ENCODE measurements at regions not wholly inside any gene's neighbourhood (a gene's known extent, or its start where the extent isn't known, plus 50 kb on each side); places are given as distances from the start of the nearest gene placed in this dataset.

DNA sequence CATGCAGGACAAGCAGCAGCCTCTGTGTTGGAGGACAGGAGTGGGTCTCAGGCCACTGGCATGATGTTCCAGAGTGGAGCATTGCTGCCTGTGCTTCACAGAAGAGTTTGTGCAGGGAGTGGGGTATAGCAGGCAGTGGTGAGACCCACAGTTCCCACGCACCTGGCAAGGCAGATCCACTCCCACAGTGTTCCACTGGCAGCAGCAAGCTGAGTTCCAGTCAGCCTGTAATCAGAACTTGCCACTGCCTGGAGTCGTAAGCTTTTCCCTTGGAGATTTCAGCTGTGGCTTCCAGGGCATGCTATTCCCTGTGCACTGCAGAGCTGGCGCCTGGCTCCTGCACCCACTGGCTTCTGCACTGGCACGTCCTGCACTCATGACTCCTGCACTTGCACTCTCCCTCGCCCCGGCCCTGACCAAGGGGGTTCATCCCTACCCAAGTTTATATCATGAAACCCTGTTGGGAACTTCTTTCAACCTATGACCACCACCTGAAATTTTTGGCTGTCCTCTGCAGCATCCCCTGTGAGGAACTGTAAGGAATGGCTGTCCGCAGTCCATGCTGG is 1144.3 kb downstream of the RAPGEF2 start:
- Histone ChIP-seq H3K36me3 (no peaks in the 10 kb centered on the region), H3K27ac (replicated peaks) (no peak overlapping the region), H3K4me3 (no peak overlapping the region), H3K9me3 (replicated peaks) (peaks cover 5% of the 10 kb centered on the region), H3K27me3 (ENCODE audit: low read depth) (no peaks in the 10 kb centered on the region), H3K4me1 (no peaks in the 10 kb centered on the region)
- intact Hi-C loops (cut with micrococcal nuclease) = no loop called here
- TF ChIP-seq, protein P1, sequence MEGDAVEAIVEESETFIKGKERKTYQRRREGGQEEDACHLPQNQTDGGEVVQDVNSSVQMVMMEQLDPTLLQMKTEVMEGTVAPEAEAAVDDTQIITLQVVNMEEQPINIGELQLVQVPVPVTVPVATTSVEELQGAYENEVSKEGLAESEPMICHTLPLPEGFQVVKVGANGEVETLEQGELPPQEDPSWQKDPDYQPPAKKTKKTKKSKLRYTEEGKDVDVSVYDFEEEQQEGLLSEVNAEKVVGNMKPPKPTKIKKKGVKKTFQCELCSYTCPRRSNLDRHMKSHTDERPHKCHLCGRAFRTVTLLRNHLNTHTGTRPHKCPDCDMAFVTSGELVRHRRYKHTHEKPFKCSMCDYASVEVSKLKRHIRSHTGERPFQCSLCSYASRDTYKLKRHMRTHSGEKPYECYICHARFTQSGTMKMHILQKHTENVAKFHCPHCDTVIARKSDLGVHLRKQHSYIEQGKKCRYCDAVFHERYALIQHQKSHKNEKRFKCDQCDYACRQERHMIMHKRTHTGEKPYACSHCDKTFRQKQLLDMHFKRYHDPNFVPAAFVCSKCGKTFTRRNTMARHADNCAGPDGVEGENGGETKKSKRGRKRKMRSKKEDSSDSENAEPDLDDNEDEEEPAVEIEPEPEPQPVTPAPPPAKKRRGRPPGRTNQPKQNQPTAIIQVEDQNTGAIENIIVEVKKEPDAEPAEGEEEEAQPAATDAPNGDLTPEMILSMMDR (IDR thresholded peaks at IDR 0.05; ENCODE audit: borderline replicate concordance) = no peak
- DNase-seq = no peak

DNA sequence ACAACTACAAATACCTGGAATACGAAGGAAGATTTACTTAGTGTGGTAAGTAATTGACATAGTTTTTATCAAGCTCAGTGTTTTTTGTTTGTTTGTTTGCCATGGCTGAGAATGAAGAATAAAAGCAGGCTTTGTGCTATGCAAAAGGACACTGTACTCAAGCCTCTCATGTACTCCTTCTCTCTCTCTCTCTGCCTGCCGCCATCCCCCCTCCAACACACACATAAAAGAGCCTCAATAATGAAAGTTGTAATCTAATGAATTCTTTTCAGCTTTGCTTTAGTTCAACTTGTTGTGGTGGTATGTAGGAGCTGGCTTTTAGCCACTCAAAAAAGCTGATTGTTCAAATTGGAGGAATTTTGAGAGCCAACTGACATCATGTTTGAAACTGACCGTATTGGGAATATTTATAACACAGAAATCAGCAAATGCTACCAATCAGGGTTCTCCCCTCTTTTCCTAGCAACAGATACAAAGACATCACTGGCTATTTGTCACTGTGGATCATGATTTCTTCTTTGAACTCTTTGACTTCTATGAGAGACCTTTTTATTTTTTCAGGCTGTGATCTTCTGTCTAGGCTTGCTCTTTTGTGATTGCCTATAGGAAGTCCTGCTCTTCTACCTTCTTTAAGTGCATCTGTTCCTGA is 1148.8 kb downstream of the RAPGEF2 start:
- Histone ChIP-seq H3K27ac (replicated peaks) (no peak overlapping the region), H3K4me1 (no peaks in the 10 kb centered on the region), H3K9me3 (replicated peaks) (peaks cover 9% of the 10 kb centered on the region), H3K27me3 (ENCODE audit: low read depth) (no peaks in the 10 kb centered on the region), H3K36me3 (no peaks in the 10 kb centered on the region), H3K4me3 (no peak overlapping the region)
- intact Hi-C loops (cut with micrococcal nuclease) = no loop called here
- DNase-seq = no peak
- TF ChIP-seq, protein P1 (IDR thresholded peaks at IDR 0.05; ENCODE audit: borderline replicate concordance) = no peak

DNA sequence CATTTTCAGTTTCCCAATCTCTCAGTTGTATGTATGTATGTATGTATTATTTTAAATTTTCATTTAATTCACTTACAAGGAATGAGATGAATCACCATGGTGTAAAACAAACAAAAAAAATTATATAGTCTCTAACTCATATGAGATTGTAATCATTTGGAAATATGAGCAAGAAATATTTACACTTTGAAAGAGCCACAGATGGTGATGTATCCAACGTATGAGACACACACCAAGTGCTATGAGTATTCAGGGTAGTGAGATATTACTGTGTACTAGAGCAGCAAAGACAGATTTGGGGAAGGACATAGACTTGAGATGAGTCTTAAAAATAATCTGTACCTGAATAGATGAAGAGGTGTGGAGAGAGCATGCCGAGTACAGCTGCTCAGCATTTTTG is 1154.4 kb downstream of the RAPGEF2 start:
- TF ChIP-seq, protein P1 (IDR thresholded peaks at IDR 0.05; ENCODE audit: borderline replicate concordance) = no peak

DNA sequence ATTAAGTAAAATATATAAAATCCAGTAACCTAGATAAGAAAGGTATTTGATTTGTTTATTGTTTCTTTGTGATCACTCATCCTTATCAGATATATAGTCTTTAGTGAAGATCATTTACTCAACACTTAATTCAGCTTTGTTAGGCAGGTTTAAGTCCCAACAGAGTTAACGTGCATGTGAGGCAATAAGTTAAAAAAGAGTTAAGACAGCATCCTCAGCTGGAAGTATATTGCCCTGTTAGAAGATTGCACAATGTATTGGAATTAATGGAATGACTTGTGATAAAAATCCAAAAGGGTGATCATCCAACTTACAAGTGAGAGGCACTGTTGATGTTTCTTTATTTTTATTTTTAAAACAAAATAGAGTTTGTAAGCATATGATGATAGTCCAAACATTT is 1162.1 kb downstream of the RAPGEF2 start:
- Histone ChIP-seq H3K4me1 (no peaks in the 10 kb centered on the region), H3K4me3 (no peak overlapping the region), H3K36me3 (no peaks in the 10 kb centered on the region), H3K27me3 (ENCODE audit: low read depth) (no peaks in the 10 kb centered on the region), H3K27ac (replicated peaks) (no peak overlapping the region), H3K9me3 (replicated peaks) (peaks cover 15% of the 10 kb centered on the region)
- intact Hi-C loops (cut with micrococcal nuclease) = no loop called here
- TF ChIP-seq, protein P1 (IDR thresholded peaks at IDR 0.05; ENCODE audit: borderline replicate concordance) = no peak
- DNase-seq = no peak

More for the DNA sequence above, 1154.4 kb downstream of the RAPGEF2 start:
- H3K4me3 ChIP-seq = no peak overlapping the region
- H3K4me1 ChIP-seq = no peaks in the 10 kb centered on the region
- H3K27me3 ChIP-seq (ENCODE audit: low read depth) = no peaks in the 10 kb centered on the region
- intact Hi-C loops (cut with micrococcal nuclease) = no loop called here
- H3K27ac ChIP-seq (replicated peaks) = no peak overlapping the region
- no peaks in the 10 kb centered on the region for H3K36me3 ChIP-seq
- H3K9me3 ChIP-seq (replicated peaks) = peaks cover 22% of the 10 kb centered on the region
- no peak for DNase-seq

DNA sequence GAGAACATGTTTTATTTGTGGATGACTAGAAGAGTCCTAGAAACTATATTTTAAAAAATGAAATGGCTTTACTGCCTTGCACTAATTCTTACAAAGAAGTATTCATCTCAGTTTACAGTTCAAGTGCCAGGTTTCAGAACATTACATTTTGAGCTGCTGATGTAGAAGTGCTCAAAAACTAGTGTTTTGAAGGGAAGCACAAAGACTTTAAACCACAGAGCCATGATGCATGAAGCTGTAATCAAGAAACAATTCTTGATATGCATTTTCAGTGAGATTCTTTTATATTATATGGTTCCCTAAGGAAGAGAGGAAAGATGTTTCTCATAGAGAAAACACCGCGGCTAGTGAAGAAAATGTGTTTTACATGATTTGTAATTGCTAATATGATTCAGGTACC is 1163.0 kb downstream of the RAPGEF2 start:
- Histone ChIP-seq H3K27ac (replicated peaks) (no peak overlapping the region), H3K27me3 (ENCODE audit: low read depth) (no peaks in the 10 kb centered on the region), H3K4me3 (no peak overlapping the region), H3K36me3 (no peaks in the 10 kb centered on the region), H3K9me3 (replicated peaks) (peaks cover 13% of the 10 kb centered on the region), H3K4me1 (no peaks in the 10 kb centered on the region)
- intact Hi-C loops (cut with micrococcal nuclease) = no loop called here
- TF ChIP-seq, protein P1 (IDR thresholded peaks at IDR 0.05; ENCODE audit: borderline replicate concordance) = no peak
- no peak for DNase-seq
